Pulmonary artery endothelial cell (primary cell): ENCODE measurements at regions not wholly inside any gene's neighbourhood (a gene's known extent, or its start where the extent isn't known, plus 50 kb on each side); places are given as distances from the start of the nearest gene placed in this dataset.
"Not testable (repeated sequence)": the region's sequence is repeated elsewhere in the genome, so short reads cannot be mapped to it uniquely, and the experiment has no call there.

Experiments used
- DNase-seq: peaks from one replicate; pipeline ENCODE4 v3.0.0-alpha.2; 2011; ENCODE audit warnings: low read depth, low spot score

- no peak for DNase-seq
Measured at GRCh38 chr3:30294241-30294667, 312.1 kb upstream of the TGFBR2 start.

GRCh38 chr3:30297112-30297511, 309.3 kb upstream of the TGFBR2 start:
- no peak for DNase-seq

- no peak for DNase-seq
Measured at GRCh38 chr3:30299674-30300385, 306.6 kb upstream of the TGFBR2 start.

GRCh38 chr3:30300809-30301208, 305.6 kb upstream of the TGFBR2 start:
- DNase-seq: no peak

- DNase-seq: no peak
Measured at GRCh38 chr3:30302027-30302426, 304.4 kb upstream of the TGFBR2 start.

- DNase-seq: no peak
Measured at GRCh38 chr3:30303770-30304169, 302.6 kb upstream of the TGFBR2 start.

DNA sequence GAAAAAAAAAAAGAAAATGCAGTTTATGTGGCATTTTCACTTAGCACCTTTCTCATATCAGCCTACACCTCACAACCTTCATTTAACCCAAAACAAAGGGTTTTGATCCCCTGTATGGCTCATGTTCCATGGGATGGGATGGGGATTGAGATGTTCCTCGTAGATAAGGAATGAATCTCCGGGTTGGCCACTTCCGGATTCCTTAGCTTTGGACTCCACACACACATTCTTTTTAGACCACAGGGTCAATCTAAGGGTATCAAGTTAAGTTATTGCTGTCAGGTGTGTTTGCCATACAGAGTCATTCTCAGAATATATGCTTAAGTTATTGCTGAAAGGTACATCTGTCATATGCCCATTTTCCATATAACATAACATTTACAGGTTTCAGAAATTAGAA, 301.4 kb upstream of the TGFBR2 start:
- DNase-seq: no peak

GRCh38 chr3:30306896-30307295, 299.5 kb upstream of the TGFBR2 start:
- no peak for DNase-seq

GRCh38 chr3:30307372-30307950, 298.9 kb upstream of the TGFBR2 start:
- no peak for DNase-seq

- DNase-seq: no peak
Measured at GRCh38 chr3:30308131-30308530, 298.3 kb upstream of the TGFBR2 start.

DNA sequence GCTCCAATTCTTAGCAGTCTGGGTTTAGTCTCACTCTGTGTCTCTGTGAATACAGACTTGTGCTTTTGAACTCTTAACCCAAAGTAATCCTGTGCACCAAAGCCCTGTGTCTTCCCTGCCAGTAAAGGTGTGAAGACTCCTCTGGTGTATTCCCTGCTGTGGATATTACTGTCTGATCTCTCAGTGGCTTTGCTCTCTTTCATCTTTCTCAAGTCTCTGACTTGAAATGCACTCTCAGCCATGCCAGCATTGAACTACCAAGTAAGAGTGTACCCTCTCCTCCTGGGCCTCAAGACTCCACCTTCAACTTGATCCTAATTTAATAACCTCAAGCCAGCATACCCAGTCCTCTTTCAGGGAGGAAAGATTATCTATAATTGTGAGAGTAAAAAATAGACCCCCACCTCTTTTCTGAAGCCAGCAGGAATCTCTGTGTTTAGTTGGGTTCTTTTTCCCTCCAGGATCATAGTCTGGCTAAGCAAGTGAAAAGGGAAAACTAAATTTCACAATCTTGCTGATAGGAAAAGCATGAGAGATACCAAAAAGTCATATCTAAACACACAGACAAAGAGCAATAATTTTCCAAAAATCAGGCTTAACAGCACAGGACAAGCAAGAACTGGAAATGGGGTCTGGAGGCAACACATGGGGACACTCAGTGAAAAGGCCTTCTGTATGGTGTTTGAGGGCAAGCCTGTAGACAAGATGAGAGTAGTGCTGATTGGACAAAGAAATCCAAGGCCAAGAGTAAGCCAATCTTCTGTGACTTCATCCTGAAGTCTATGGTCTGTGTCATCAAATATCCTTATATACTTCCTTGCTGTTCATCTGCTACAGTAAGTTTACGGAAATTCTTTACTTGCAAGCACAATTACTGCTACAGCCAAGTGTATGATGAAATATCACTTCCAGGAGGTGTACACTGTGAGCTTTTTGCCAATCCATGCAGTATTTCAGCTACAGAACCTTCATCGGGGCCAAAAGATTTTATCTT, 296.1 kb upstream of the TGFBR2 start:
- DNase-seq: no peak

- no peak for DNase-seq
Measured at GRCh38 chr3:30311781-30312180, 294.6 kb upstream of the TGFBR2 start.

DNA sequence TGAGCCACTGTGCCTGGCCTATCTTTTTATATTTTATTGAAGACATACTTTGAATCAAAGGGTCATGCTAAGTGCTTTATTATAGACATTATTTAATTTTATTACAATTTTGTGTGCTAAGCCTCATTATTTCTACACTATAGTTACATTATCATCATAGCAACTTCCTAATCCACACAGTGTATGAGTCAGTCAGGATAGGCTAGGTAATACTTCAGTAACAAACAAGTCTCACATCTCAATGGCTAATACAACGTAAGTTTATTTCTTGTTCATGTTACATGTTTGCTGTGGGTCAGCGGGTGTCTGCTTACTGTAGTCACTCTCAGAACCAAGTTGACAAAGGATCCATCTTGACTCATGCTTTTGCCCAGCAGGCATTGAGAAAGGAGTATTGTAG, 292.6 kb upstream of the TGFBR2 start:
- no peak for DNase-seq

- DNase-seq: no peak
Measured at GRCh38 chr3:30314757-30315325, 291.6 kb upstream of the TGFBR2 start.

- no peak for DNase-seq
Measured at GRCh38 chr3:30315447-30315846, 291.0 kb upstream of the TGFBR2 start.

DNA sequence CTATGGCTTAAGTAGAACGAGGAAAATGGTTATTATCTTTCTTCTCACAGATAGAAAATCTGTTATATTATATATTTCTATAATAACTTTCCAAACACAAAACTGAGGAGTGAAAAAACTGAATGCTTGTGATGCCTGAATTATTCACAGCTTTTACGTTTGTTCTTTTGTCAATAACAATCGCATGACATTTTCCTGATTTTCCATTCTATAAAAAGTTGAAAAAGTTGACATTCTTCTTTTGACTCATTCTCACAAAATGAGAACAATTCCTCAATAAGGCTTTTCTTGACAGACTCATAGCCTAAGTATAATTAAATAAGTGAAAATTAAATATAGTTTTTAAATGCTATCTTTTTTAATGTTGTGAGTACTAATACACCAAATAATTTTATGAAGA, 288.8 kb upstream of the TGFBR2 start:
- no peak for DNase-seq

GRCh38 chr3:30318110-30318509, 288.3 kb upstream of the TGFBR2 start:
- DNase-seq: no peak

GRCh38 chr3:30319713-30320112, 286.7 kb upstream of the TGFBR2 start:
- no peak for DNase-seq

DNA sequence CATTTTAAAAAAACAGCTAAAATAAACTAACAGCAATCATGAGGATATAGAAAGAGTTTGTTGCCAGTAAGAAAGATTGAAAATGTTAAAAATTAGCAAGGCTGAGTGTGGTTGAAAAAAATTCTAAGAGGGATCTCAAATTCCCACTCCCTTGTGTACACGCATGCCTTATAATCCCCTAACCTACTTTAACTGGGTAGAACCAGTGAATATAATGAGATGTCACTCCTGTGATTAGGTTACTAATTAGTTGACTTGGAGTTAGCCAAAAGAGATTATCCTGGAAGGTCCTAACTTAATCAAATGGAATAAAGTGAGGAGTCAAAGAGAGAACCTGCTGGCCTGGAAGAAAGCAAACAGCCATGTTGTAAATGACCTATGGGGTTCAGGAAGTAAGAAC, 286.0 kb upstream of the TGFBR2 start:
- DNase-seq: no peak

GRCh38 chr3:30321065-30321464, 285.3 kb upstream of the TGFBR2 start:
- DNase-seq: no peak

GRCh38 chr3:30323649-30324048, 282.8 kb upstream of the TGFBR2 start:
- not testable (repeated sequence) for DNase-seq

- DNase-seq: no peak
Measured at GRCh38 chr3:30324587-30324986, 281.8 kb upstream of the TGFBR2 start.
